ENCODE measurements at regions not wholly inside any gene's neighbourhood (a gene's known extent, or its start where the extent isn't known, plus 50 kb on each side); places are given as distances from the start of the nearest gene placed in this dataset.

DNA sequence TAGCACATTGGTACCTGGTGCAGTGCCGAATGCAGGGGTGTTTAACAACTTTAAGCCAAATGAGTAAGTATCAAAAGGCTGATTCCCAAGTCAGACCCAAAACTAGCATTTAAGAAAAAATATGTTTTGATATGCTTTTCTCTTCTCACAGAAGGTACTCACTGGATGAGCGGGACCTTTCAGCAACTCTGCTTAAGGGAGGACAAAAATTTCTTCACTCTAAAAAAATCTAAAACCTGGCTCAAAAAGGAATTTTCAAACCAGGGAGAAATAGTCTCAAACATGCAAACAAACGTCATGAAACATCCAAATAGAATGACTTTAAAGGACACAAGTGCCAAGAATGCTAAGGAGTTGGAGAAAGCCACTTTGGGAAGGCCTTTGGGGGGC is 962.1 kb downstream of the KCNMA1 start:
- no peak for TF ChIP-seq ZNF274 (IDR thresholded peaks at IDR 0.05; ENCODE audit: low read depth, low read length)
- TF ChIP-seq YY1 (IDR thresholded peaks at IDR 0.05; ENCODE audit: insufficient read depth, insufficient read length), result no peak
